SK-N-DZ (cell line): ENCODE measurements at regions not wholly inside any gene's neighbourhood (a gene's known extent, or its start where the extent isn't known, plus 50 kb on each side); places are given as distances from the start of the nearest gene placed in this dataset.
A peak's percentile ranks its signal among the peaks of the same experiment; 100 is the strongest.

Experiments
- DNase-seq: peaks from one replicate; pipeline ENCODE4 v3.0.0-alpha.2; 2015; ENCODE audit warnings: low spot score

DNA sequence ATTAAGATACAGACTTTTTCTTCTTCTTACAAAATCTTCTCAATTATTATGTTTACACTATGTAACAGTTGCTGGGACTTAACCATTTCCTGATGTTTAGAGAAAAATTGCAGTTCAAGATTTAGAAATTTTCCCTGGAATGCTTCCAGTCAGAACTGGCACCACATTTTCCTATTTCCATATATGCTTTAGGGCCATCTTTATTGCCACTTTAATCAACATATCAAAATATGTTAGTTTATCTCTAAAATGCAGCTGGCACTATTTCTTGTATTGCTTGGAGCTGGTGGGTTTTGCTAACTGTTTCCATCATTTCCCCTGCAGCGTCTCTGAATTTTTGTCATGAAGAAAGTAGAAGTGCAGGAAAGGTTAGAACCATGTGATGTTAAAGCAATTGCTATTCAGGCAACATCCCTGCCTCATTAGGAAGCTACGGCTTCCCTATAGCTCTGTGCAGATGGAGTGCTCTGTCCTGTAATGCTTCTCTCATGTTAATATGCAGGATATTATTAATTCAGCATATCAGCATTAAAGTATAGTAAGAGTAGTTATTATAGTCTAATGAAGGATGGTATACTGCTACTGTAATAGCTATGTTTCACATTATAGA lies 269.1 kb downstream of the MTRR start:
- no peak for DNase-seq

GRCh38 chr5:8138884-8139283 lies 269.9 kb downstream of the MTRR start:
- no peak for DNase-seq

DNA sequence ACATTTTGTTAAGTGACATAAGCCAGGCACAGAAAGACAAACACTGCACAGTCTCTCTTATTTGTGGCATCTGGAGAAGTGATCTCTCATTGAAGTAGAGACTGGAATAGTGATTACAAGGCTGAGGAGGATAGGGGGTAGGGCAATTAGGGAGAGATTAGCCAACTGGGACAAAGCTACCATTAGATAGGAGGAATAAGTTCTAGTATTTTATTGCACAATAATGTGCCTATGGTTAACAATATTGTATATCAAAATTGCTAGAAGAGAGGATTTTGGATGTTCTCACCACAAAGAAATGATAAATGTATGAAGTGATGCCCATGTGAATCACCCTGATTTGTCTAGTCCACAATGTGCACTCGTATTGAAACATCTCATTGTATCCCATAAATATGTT lies 281.8 kb downstream of the MTRR start:
- no peak for DNase-seq

GRCh38 chr5:8156706-8157105 lies 287.8 kb downstream of the MTRR start:
- DNase-seq, result no peak

DNA sequence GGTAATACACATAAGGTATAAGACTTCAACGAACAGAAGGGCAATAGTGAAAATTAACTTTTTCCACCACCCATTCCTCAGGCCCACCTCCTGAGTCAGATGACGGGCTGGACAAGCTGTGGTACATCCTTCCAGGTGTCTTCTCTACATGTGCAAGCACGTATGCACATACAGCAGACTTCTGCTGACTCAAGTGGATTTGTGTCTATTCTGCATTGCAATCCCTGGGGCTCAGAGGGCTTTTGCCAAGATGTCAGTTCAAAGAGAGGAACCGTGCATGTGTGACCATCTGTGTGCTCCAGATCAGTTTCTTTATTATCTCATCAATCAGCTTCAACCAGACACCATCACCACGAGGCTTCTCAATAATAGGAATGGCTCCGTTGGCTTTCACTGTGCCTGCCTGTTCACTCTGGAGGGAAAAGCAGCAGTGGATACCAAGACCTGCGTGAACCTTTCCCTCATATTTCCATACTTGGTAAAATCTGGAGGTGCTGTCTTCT lies 288.4 kb downstream of the MTRR start:
- no peak for DNase-seq

GRCh38 chr5:8176101-8176693 lies 307.2 kb downstream of the MTRR start:
- DNase-seq, result no peak

DNA sequence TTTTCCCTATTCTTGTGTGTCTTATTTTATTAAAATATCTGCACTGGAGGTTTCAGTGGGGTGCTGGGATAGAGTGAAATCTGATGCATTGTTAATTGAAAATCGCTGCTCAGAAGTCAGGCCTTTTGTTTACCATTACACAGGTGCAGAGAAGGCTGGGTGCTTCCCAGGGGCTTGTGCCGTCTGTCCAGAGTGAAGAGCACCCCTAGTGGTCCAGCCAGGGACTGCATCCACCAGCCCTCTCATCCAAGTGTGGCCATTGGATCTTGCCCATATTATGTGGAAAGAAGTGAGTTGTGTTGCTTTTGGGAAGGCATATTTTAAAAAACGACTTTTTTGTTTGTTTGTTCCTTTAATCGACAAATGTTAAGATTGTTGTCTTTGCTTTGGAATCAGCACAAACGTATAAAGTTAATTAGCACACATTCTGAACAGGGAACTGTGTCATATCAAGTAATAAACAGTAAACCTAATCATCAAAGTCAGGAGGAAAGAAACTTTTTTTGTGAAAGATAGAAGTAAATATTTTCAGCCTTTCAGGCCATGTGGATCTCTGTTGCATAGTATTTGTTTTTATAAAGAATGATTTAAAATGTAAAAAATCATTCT lies 315.6 kb downstream of the MTRR start:
- DNase-seq, result peak; percentile 21

DNA sequence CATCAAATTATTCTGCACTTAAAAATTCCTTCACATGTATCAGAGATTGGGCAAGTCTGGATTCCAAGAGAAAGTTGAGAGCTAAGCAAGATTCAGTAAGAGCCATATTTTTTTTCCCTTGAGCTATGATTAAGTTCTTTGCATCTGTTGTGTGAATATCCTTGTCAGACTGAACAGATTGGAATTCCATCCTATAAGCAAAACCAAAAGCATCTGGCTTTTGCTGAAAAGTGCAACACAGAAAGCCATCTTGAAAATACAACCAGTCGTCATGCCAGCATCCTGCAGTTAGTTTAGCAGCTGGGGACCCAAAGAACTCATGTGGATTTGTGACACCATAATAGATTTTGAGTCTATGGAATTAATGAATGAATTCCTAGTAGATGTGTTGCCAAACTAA lies 316.9 kb downstream of the MTRR start:
- DNase-seq, result no peak

- no peak for DNase-seq
Observed at GRCh38 chr5:8188874-8189565, 320.1 kb downstream of the MTRR start.

GRCh38 chr5:8192840-8193239 lies 323.9 kb downstream of the MTRR start:
- DNase-seq, result no peak

- no peak for DNase-seq
Observed at GRCh38 chr5:8196061-8196460, 327.1 kb downstream of the MTRR start.

DNA sequence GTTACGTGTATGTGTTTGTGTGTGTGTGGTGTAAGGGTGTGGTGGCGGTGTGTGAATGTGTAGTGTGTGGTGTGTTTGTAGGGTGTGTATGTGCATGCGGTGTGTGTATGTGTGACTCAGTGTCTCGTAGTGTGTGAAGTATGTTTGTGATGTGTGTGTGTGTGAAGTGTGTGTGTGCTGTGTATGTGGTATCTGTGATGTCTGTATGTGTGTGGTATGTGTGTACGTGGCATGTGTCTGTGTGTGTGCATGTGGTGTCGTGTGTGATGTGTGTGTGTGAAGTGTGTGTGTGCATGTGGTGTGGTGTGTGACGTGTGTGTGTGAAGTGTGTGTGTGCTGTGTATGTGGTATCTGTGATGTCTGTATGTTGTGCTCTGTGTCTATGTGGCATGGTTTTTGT lies 339.4 kb downstream of the MTRR start:
- DNase-seq, result no peak

GRCh38 chr5:8209500-8209899 lies 340.6 kb downstream of the MTRR start:
- DNase-seq, result no peak

DNA sequence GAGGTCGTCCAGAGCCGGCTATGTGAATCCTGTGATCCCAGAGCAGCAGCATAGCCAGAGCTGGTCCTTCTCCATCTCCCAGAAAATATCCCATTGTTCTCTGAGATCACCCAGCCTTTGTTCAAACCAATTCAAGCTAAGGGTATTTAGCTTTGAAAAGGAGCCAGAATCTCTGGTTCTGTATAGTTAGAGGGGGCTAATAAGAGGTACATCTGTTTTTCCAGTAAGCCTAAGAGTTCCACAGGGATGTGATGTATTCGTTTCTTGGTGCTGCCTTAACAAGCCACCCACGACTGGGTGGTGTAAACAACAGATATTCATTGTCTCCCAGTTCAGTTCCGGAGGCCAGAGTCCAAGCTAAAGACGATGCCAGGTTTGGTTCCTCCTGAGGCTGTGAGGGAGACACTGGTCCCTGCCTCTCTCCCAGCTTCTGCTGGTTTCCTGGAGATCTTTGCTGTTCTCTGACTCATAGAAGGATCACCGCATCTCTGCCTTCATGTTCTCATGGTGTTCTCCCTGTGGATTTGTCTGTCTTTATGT lies 344.8 kb downstream of the MTRR start:
- no peak for DNase-seq

DNA sequence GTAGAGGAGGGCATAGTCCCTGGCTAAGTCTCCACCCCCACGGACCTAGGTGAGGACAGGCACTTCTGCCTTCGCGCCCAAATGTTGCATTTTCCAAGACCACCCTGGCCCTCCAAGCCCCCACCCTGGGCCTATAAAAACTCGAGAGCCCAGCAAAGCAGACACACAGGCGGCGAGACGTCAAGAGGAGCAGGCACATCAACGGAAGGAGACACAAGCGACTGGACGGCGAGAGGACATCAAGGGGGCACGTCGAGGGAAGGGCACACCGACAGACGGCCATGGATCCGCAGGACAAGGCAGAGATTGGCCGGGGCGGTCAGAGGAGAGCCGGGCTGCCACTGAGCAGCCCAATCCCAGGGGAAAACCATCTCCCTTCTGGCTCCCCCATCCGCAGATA lies 348.0 kb downstream of the MTRR start:
- DNase-seq, result no peak

DNA sequence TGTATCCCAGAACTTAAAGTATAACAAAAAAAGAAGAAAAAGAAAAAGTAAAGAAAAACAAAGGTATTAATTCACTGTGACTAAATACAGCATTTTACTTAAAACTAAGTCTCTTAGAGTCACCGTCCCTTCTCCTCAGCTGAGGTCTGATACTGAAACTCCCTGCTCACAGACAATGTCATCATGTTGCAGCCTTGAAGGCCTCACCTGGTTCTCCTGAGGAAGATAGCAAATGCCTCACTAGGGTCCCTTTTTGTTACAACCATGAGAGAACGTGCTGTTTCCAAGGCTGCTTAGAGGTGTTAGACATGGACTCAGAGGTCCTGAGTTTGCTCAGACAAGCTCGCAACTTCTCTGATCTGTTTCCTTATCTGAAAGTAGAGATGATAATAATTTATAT lies 357.2 kb downstream of the MTRR start:
- no peak for DNase-seq

DNA sequence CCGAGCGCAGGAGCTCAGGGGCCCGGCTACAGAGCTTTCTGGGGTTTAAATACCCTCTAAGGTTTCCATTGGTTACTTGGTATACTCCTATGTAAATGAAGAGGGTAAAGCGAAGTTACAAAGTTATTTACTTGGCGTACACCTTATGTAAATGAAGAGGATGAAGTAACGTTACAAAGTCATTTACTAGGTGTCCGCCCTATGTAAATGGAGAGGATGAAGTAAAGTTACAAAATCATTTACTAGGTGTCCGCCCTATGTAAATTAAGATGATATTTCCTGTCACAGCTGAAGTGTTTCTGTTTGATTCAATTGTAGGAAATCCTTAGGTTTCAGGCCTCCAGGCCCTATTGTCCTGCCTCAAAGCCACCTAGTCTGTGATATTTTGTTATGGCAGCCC lies 358.2 kb downstream of the MTRR start:
- DNase-seq, result no peak

- no peak for DNase-seq
Observed at GRCh38 chr5:8229551-8229950, 360.6 kb downstream of the MTRR start.

GRCh38 chr5:8230868-8231267 lies 361.9 kb downstream of the MTRR start:
- no peak for DNase-seq

DNA sequence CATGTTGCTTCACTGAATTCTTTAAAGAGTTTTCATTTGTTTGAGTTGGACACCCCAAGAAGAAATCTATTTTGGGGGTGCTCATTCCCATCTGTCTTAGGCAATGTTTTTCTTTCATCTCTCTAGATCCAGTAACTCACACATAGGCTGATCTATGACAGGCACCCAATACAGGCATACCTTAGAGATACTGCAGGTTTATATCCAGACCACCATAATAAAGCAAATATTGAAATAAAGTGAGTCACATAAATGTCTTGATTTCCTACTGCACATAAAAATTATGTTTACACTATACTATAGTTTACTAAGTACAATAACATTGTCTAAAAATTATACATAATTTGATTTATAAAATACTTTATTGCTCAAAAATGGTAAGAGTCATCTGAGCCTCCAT lies 364.5 kb downstream of the MTRR start:
- DNase-seq, result no peak

DNA sequence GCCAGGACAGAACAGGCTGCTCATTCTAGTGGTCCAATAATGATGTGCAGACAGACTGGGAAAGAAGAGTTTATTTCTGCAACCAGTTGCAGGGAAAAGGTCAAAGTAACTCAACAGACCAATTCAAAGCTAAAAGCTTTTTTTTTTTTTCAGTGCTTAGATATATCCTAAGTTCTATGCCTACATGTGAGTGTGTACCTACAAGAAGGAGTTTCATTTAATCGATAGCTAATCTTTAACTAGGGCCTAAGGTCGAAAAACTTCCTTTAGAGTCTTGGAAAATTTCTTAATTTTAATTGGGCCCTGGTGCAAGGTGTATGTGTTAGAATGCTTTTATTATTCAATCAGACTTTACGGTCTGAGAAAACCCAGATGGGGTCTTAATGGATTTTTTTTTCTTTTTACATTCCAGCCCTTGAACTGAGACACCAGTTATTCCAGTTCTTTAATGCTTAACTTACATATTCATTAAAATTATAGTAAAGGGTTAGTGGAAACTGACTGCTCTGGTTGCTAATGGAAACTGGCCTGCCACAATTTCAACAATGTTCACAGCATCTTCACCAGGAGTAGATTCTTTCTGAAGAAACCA lies 365.3 kb downstream of the MTRR start:
- DNase-seq, result no peak

DNA sequence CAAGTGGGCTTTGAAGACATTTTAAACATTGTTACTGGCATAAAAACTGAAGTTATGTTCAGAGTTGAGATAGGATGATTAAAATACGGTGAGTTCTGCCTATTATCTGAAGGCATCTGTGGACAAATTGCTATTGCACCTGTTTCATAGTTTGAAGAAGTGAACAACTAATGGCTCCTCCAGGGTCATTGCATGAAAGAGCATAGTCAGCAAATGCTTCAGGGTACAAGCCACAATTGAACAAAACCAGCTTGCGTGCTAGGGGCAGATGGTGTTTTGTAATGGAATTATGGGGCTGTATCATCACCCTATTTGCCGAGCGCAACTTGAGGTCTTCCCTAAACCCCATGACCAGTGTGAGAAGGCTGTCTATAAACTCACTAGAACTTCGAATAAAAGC lies 369.1 kb downstream of the MTRR start:
- no peak for DNase-seq
